IMR-90 (cell line): ENCODE measurements at regions not wholly inside any gene's neighbourhood (a gene's known extent, or its start where the extent isn't known, plus 50 kb on each side); places are given as distances from the start of the nearest gene placed in this dataset.

ENCODE experiments used
- ATAC-seq: fragments of 200-7000 bp; cut with Tn5 transposase; 2 replicates; pipeline ENCODE4 v1.9.1; 2020; ENCODE audit warnings: low read depth, mild to moderate bottlenecking, moderate library complexity
- BruUV-seq: library from RNA; stranded (reverse); fragments of 400-500 nt; replicated peaks from 2 replicates; lab custom pipeline; 2021; lab: Mats Ljungman, UMichigan
- CTCF ChIA-PET: fragments of 300-600 bp; formaldehyde crosslinking; extraction: SDS; loops from one replicate; lab custom pipeline; 2021; ENCODE audit warnings: antibody characterized with exemption; lab: Yijun Ruan, JAX
- POLR2A ChIA-PET: fragments of 300-600 bp; sonication (Branson Sonifier 250); formaldehyde crosslinking; loops from one replicate; lab custom pipeline; 2022; ENCODE audit warnings: antibody characterized with exemption; ENCODE audit not compliant: unreplicated experiment; lab: Charles Lee
- DNase-seq: peaks from one replicate; pipeline ENCODE4 v3.0.0; 2013
- H2AFZ ChIP-seq: replicated peaks from 2 replicates; pipeline ENCODE3; 2013; ENCODE audit warnings: low read length, mild to moderate bottlenecking; ENCODE audit not compliant: poor library complexity
- H2AK5ac ChIP-seq: 2 replicates; pipeline ENCODE4 v1.6.1; 2013; ENCODE audit warnings: low read depth, low read length, inconsistent platforms
- H2AK9ac ChIP-seq: replicated peaks from 2 replicates; pipeline ENCODE3; 2013; ENCODE audit warnings: mild to moderate bottlenecking, low read depth, low read length, moderate library complexity; ENCODE audit not compliant: poor library complexity
- H2BK120ac ChIP-seq: 2 replicates; pipeline ENCODE4 v1.6.1; 2013; ENCODE audit warnings: low read depth, low read length, inconsistent platforms
- H2BK15ac ChIP-seq: 3 replicates; pipeline ENCODE4 v1.6.1; 2013; ENCODE audit warnings: low read depth, low read length, inconsistent platforms
- H2BK20ac ChIP-seq: 2 replicates; pipeline ENCODE4 v1.6.1; 2013; ENCODE audit warnings: low read depth, mild to moderate bottlenecking, inconsistent platforms, low read length, moderate library complexity
- H2BK5ac ChIP-seq: 2 replicates; pipeline ENCODE4 v1.6.1; 2013; ENCODE audit warnings: mild to moderate bottlenecking, low read depth, low read length, inconsistent platforms; ENCODE audit not compliant: poor library complexity, severe bottlenecking
- H3K14ac ChIP-seq: replicated peaks from 2 replicates; pipeline ENCODE4 v1.6.1; 2013; ENCODE audit warnings: low read depth, low read length, inconsistent platforms
- H3K18ac ChIP-seq: 2 replicates; pipeline ENCODE4 v1.6.1; 2013; ENCODE audit warnings: low read depth, low read length, control low read depth
- H3K23ac ChIP-seq: 2 replicates; pipeline ENCODE4 v1.6.1; 2013; ENCODE audit warnings: low read depth, low read length, inconsistent platforms
- H3K27ac ChIP-seq: 2 replicates; pipeline ENCODE4 v1.5.1; 2013; ENCODE audit warnings: mild to moderate bottlenecking, control low read depth, low read length; ENCODE audit not compliant: insufficient read depth
- H3K27me3 ChIP-seq: 2 replicates; pipeline ENCODE4 v1.6.1; 2013; ENCODE audit warnings: low read length; ENCODE audit not compliant: control insufficient read depth, insufficient read depth
- H3K36me3 ChIP-seq: 2 replicates; pipeline ENCODE4 v1.6.1; 2013; ENCODE audit warnings: low read length, mixed read lengths; ENCODE audit not compliant: control insufficient read depth, insufficient read depth
- H3K4ac ChIP-seq: 2 replicates; pipeline ENCODE4 v1.6.1; 2013; ENCODE audit warnings: low read depth, low read length, inconsistent platforms
- H3K4me1 ChIP-seq: 2 replicates; pipeline ENCODE4 v1.6.1; 2013; ENCODE audit warnings: low read length, mixed read lengths; ENCODE audit not compliant: control insufficient read depth, insufficient read depth
- H3K4me2 ChIP-seq: 2 replicates; pipeline ENCODE4 v1.6.1; 2013; ENCODE audit warnings: low read depth, mild to moderate bottlenecking, control low read depth, low read length, moderate library complexity
- H3K4me3 ChIP-seq: 2 replicates; pipeline ENCODE4 v1.5.1; 2013; ENCODE audit warnings: low read depth, mild to moderate bottlenecking, control low read depth, low read length, moderate library complexity; ENCODE audit not compliant: insufficient read depth
- H3K56ac ChIP-seq: 2 replicates; pipeline ENCODE4 v1.6.1; 2013; ENCODE audit warnings: low read length, inconsistent platforms; ENCODE audit not compliant: insufficient read depth; ENCODE audit errors: extremely low read depth
- H3K79me1 ChIP-seq, 2 experiments: 2 replicates each; pipeline ENCODE4 v1.6.1; 2013; ENCODE audit warnings: low read length in 2 of 2, inconsistent platforms in 1 of 2, low read depth in 1 of 2
- H3K9ac ChIP-seq: 2 replicates; pipeline ENCODE4 v1.6.1; 2013; ENCODE audit warnings: low read depth, low read length, control low read depth
- H3K9me1 ChIP-seq: 2 replicates; pipeline ENCODE4 v1.6.1; 2013; ENCODE audit warnings: low read length, inconsistent platforms; ENCODE audit not compliant: insufficient read depth
- H3K9me3 ChIP-seq: 2 replicates; pipeline ENCODE4 v1.6.1; 2013; ENCODE audit warnings: low read length; ENCODE audit not compliant: control insufficient read depth, insufficient read depth
- H4K20me1 ChIP-seq: 2 replicates; pipeline ENCODE4 v1.6.1; 2013; ENCODE audit warnings: low read length, inconsistent platforms; ENCODE audit not compliant: insufficient read depth
- H4K5ac ChIP-seq: 2 replicates; pipeline ENCODE4 v1.6.1; 2013; ENCODE audit warnings: mild to moderate bottlenecking, low read depth, low read length, control low read depth
- H4K8ac ChIP-seq, 2 experiments: 2 replicates each; pipeline ENCODE4 v1.6.1; 2013; ENCODE audit warnings: low read depth in 2 of 2, low read length in 2 of 2, control low read depth in 1 of 2, inconsistent platforms in 1 of 2
- H4K91ac ChIP-seq: 2 replicates; pipeline ENCODE4 v1.6.1; 2013; ENCODE audit warnings: low read depth, low read length, inconsistent platforms; ENCODE audit not compliant: insufficient read depth
- NFE2L2 ChIP-seq: fragments of 150-350 bp; IDR thresholded peaks from 2 replicates; pipeline ENCODE4 v1.6.1; 2016; ENCODE audit warnings: low read depth, mild to moderate bottlenecking, low read length
- RFX5 ChIP-seq: IDR thresholded peaks from 2 replicates; pipeline ENCODE4 v1.8.0; 2012; ENCODE audit warnings: low read depth, mild to moderate bottlenecking, low read length, moderate library complexity
- WGBS, 2 experiments: methylation state at CpG; one replicate each; pipeline versions ENCODE4 v1.1.5 to v1.1.7; 2013; ENCODE audit warnings: missing lambda C conversion rate in 2 of 2; ENCODE audit not compliant: insufficient read length in 1 of 2; ENCODE audit errors: extremely low coverage in 2 of 2; 5-methylcytosine and 5-hydroxymethylcytosine counted together
- dilution Hi-C: fragments of 300-500 bp; cut with HindIII; formaldehyde crosslinking; loops from one replicate; pipeline ENCODE4 v1.14.3; 2018; ENCODE audit warnings: low sequenced_read_pairs; ENCODE audit not compliant: unreplicated experiment
- in situ Hi-C: fragments of 300-500 bp; cut with MboI; formaldehyde crosslinking; loops from 3 replicates; pipeline ENCODE4 v1.14.3; 2019; ENCODE audit warnings: low sequenced_read_pairs, inconsistent platforms, mixed read lengths
- intact Hi-C: fragments of 100-400 bp; cut with micrococcal nuclease; formaldehyde crosslinking; loops from 2 replicates; pipeline ENCODE4 v1.10.0; 2022

- dilution Hi-C loops (no loop called here), in situ Hi-C loops (no loop called here), intact Hi-C loops (no loop called here)
- Histone ChIP-seq H4K8ac (no peak overlapping the region), H2AFZ (no peak overlapping the region), H3K9me3 (peaks cover 6% of the 10 kb centered on the region), H3K4me2 (no peak overlapping the region), H2AK9ac (no peak overlapping the region), H3K9ac (no peak overlapping the region), H3K27ac (no peak overlapping the region), H2BK120ac (no peak overlapping the region), H3K14ac (no peak overlapping the region), H3K23ac (no peak overlapping the region), H2BK15ac (no peak overlapping the region), H4K5ac (no peak overlapping the region), H4K20me1 (no peaks in the 10 kb centered on the region), H4K91ac (no peak overlapping the region), H2AK5ac (no peak overlapping the region), H3K79me1 (no peaks in the 10 kb centered on the region), H3K4ac (no peak overlapping the region), H3K18ac (no peak overlapping the region), H2BK20ac (no peak overlapping the region), H3K36me3 (no peaks in the 10 kb centered on the region), H3K27me3 (no peaks in the 10 kb centered on the region), H3K56ac (no peak overlapping the region), H2BK5ac (no peak overlapping the region), H3K4me1 (no peaks in the 10 kb centered on the region), H3K9me1 (no peaks in the 10 kb centered on the region), H3K4me3 (no peak overlapping the region)
- ATAC-seq (no peak), DNase-seq (no peak)
- WGBS, 2 experiments = no CpG with 5 or more reads among the region's 7 CpGs
- CTCF ChIA-PET = interaction anchor here (0.6 kb wide), 1 partner anchor 626 kb away, joined by 3 read pairs; no protein-coding TSS in a partner anchor
- no peak for TF ChIP-seq RFX5
- TF ChIP-seq NFE2L2 = no peak
- BruUV-seq = no TSS peak
- POLR2A ChIA-PET = no interaction called here
Measured at GRCh38 chr3:35067750-35068149, 571.6 kb upstream of the ARPP21 start.
